ENCODE measurements at regions not wholly inside any gene's neighbourhood (a gene's known extent, or its start where the extent isn't known, plus 50 kb on each side); places are given as distances from the start of the nearest gene placed in this dataset.
A peak's percentile ranks its signal among the peaks of the same experiment; 100 is the strongest.
"Not testable (repeated sequence)": the region's sequence is repeated elsewhere in the genome, so short reads cannot be mapped to it uniquely, and the experiment has no call there.

- DNase-seq = no peak
These were observed 64.8 kb upstream of the TBC1D3K start for GRCh38 chr17:37859451-37859850.

- DNase-seq = not testable (repeated sequence)
These were observed 65.8 kb upstream of the TBC1D3K start for GRCh38 chr17:37858391-37858790.

DNA sequence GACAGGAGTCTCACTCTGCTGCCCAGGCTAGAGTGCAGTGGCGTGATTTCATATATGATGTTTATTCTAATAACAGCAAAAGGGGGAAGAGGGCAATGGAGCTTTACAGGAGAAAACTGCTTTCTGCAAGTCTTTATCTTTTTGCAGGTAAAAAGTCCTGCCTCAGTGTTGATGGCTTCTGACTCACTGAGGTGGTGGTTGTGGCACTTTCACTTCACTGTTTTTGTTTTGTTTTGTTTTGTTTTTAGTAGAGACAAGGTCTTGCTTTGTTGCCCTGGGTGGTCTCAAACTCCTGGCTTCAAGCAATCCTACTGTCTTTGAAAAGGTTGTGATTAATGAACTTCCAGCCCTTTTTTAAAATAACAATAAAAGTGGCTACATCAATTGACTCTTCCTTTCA lies 68.0 kb upstream of the TBC1D3K start:
- no peak for DNase-seq

GRCh38 chr17:37849617-37849972 lies 74.6 kb upstream of the TBC1D3K start:
- DNase-seq = no peak

DNA sequence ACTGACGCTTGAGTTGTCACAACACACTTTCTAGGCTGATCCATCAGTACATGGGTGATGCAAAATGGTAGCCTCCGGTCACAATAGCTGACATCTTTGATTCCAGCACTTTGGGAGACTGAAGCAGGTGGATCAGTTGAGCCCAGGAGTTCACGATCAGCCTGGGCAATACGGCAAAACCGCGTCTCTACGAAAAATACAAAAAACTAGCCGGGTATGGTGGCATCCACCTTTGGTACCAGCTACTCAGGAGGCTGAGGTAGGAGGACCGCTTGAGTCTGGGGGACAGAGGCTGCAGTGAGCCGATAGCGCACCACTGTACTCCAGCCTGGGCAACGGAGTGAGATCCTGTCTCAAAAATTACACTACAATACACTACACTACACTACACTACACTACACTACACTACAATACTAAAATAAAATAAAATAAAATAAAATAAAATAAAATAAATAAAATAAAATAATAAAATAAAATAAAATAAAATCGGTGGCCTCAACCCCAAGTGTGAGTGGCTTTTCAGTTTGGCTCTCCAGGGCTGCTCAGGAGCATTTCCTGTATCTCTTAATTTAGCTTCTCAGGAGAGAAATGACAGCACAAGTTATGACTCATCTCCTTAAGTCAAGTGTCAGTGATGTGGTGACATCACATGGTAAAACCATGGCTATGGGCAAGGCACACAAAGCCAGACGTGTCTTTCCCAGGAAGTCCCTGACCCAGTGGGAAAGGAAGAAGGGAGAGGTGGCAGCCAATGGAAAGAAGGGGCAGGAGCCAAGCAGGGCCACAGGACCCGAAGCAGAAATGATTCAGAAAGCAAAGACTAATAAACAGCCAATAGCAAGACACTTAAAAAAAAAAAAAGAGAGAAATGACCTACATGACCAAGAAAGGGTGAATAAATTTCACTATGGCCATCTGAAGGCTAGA lies 75.3 kb upstream of the TBC1D3K start:
- DNase-seq = no peak

- no peak for DNase-seq
These were observed 76.3 kb upstream of the TBC1D3K start for GRCh38 chr17:37847811-37848331.

DNA sequence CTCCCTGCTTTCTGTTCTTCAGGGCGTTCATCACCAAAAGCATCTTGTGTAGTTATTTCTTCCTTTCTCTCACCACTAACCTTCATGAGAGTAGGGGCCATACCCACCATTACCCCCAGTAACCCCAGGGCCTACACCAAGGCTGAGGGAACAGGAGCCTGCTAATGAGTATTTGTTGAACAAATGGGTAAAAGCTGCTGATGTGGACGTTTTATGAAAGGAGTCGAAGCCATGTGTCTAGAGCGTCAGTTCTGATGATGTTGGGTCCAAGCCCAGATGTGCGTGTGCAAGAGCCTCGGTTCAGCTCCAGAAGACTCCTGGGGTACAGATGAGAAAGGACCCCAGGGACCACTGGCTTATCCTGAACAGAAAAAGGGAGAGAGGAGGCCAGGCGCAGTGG lies 77.1 kb upstream of the TBC1D3K start:
- DNase-seq = no peak

GRCh38 chr17:37844977-37845293 lies 79.3 kb upstream of the TBC1D3K start:
- DNase-seq = no peak

GRCh38 chr17:37844158-37844976 lies 79.8 kb upstream of the TBC1D3K start:
- DNase-seq = peak; percentile 9 to 30 (median 18)

GRCh38 chr17:37842401-37842800 lies 81.8 kb upstream of the TBC1D3K start:
- DNase-seq = no peak

DNA sequence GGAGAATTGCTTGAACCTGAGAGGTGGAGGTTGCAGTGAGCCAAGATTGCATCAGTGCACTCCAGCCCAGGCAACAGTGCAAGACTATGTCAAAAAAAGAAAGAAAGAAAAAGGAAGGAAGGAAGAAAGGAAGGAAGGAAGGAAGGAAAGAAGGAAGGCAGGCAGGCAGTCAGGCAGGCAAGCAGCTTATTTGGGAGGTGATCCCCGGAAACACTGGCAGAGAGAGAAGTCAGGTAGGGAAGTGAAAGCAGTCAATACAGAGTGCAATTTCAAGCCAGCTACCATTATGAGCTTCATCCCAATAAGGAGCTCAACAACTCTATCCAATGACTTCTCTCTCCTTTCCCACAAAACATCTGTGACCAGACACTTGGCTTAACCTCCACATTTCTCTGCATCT lies 83.0 kb upstream of the TBC1D3K start:
- no peak for DNase-seq

GRCh38 chr17:37840576-37840975 lies 83.6 kb upstream of the TBC1D3K start:
- no peak for DNase-seq

DNA sequence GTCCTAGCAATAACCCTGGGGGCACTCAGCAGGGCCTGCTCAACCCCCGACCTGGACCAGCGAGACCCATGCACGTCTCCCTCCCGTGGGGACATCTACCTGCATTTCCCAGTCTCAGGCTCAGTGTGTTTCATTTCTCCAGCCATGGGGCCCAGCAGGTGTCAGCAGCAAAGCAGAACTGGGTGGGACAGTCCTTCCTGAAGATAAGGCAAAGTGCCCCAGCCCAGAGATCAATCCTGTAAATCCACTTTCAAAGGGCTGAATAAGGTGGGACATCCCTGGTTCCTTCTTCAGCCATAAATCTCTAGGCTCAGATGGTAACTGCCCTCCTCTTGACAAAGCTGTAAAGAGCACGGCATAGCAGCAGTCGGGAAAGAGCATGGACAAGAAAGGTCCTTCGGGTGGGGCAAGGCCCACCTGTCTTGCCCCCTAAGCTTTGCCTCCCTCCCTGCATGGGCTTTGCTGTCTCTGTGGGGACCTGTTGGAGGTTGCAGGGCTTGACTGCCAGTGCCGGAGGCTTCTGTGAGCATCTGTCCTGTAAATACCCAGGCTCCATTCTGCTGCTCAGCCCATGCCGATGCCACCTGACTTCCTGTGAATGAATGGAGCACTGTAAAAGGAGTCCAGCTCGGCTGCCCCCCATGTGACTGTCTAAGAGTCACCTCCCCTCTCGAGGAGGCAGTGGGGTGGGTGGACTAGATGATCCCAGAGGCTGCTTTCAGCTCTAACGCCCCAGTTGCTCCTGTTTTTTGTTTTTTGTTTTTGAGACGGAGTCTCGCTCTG lies 84.8 kb upstream of the TBC1D3K start:
- DNase-seq = no peak

DNA sequence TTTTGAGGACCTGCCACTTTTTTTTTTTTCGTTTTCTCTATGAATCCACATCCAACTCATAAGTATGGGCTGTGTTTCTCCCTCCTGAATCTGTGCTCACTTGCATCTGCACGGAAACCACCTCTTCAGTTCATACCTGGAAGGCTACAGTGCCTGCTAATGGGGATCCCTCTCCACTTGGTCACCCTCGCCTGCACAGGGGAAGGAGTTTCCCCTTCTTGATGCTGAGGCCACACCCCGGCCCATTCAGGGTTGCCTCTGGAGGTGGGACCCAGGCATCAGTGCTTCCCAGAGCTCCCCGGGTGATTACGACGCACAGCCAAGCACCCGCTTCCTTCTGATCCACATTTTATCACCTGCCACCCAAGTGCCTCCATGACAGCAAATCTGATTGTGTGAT lies 85.9 kb upstream of the TBC1D3K start:
- no peak for DNase-seq

DNA sequence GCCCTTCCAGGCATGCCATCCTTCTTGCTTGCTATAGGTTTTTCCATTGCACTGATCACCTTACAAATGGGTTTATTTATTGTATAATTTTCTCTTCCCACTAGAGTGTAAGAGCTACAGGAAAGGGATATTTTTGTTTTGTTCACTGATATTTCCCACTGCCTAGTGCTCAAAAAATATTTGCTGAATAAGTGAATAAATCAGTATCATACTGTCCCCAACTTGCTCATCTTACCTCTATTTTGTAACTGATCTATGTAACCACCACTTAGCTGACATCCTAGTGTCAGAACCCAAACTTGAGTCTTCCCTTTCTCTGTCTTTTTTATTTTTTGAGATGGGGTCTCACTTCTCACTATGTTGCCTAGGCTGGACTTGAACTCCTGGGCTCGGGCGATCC lies 87.6 kb upstream of the TBC1D3K start:
- DNase-seq = no peak

DNA sequence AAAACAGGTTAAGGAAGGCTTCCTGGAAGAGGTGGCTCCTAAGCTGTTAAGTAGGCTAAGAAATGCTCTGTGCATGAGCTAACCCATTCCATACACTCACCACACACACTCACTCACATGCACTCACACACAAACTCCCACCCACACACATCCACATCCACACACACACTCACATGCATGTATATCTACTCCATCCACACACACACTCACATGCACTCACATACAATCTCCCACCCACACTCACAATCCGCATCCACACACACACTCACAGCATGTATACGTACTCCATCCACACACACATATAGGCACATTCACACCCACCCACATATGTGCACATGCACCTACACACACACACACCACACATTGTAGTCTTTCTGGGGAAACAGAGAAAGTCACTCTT lies 89.3 kb upstream of the HNF1B start:
- DNase-seq = no peak

DNA sequence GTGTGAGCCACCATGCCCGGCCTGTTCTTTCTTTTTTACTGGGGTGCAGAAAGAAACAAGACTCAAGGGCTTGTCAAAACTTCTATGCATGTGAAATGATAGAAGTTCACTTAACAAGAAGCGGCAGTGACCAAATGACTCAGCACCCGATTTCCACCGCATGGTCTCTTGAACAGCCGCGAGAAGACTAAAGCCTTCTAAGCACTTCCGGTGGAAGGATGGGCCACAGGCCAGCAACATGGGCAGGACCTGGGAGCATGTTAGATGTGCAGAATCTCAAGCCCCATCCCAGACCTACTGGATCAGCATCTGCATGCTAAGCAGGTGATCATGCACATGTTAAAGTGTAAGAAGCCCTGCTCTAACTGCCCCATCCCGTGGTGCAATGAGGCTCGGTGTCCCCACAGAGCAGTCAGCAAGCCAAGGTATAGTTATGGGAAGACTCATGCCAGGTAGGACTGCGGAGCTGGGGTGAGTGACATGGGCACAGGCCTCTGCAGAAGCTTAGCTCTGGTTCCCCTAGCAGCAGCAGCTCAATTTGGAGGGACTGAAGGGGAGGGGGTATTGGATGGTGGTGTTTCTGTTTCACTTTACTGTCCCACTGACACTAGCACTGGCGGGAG lies 88.5 kb upstream of the HNF1B start:
- DNase-seq = no peak

DNA sequence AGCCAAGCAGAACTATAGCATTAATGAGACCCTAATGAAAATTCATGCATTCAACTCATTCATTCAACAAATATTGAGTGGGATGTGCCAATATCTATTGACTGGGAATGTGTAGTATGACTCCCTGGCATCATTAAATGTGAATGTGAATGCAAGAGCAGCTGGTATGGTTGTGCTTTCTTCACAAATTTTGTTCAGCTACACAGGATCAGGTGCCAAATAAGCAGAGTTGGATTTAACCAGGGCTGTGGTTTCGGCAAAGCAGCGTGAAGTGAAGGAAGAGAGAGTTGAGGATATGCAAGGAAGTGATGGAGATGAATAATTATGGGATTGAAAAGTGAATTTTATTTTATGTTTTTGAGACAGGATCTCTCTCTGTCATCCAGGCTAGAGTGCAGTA lies 87.1 kb upstream of the HNF1B start:
- no peak for DNase-seq

DNA sequence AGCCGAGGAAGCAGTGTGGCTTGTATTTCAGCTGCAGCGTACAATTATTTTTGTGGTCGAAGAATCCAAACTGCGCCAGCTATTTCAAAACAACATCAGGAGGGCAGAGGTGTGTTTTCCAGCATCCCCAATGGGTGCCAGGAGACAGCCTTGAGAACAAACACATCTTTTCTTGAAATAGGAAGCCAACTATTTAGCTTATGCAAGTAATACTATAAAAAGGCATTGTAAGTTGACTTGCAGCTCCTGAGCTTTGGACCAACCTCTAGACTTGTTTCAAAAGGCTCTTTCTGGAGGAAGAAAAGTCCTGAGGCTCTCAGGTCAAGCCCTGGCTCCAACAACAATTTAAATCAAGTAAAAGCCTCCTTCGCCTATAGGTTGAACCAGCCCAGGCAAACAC lies 86.6 kb upstream of the HNF1B start:
- DNase-seq = no peak

DNA sequence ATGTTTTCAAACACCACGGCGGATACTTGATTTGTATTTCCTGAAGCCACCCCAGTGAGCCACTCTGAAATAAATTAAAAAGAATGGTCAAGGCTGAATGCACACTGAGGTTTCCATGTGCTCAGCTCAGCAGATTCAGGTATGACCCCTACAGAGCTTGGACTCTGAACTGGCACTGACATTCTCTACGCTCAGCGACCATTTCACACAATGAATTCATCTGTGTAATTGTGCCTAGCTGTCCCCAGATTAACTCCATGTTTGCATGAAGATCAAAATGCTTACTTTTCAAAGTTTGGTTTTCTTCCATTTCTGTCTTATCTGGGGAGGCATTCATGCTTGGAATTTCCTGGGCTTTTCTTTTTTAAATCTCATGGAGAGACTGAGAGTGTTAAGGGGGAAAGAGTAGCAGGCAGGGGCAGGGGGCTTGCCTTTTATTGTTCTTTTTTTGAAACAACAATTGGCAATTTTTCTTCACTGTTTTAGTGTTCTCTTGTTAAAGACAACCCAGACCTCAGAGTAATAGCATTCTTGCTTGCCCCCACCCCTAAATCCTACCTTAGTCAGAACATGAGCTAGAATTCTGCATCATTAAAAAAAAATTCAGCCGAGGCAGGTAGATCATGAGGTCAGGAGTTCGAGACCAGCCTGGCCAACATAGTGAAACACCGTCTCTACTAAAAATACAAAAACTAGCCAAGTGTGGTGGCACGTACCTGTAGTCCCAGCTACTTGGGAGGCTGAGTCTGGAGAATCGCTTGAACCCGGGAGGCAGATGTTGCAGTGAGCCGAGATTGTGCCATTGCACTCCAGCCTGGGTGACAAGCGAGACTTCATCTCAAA lies 85.5 kb upstream of the HNF1B start:
- DNase-seq = no peak

- DNase-seq = no peak
These were observed 84.8 kb upstream of the HNF1B start for GRCh38 chr17:37829592-37830123.

All from activated naive CD4-positive, alpha-beta T cell (primary cell).